Large intestine (tissue), 3 donors: ENCODE measurements at regions not wholly inside any gene's neighbourhood (a gene's known extent, or its start where the extent isn't known, plus 50 kb on each side); places are given as distances from the start of the nearest gene placed in this dataset.
A peak's percentile ranks its signal among the peaks of the same experiment; 100 is the strongest.

ENCODE experiments used
- DNase-seq, 2 donors: peaks; one replicate each; pipeline versions ENCODE4 v3.0.0 to v3.0.0-alpha.2; 2013
- H3K27ac ChIP-seq: one replicate; pipeline ENCODE4 v1.5.1; 2013; ENCODE audit warnings: low read length
- H3K27me3 ChIP-seq: 2 replicates; pipeline ENCODE4 v1.6.1; 2013; ENCODE audit warnings: low read length; ENCODE audit not compliant: control insufficient read depth, insufficient read depth
- H3K36me3 ChIP-seq: 2 replicates; pipeline ENCODE4 v1.6.1; 2013; ENCODE audit warnings: low read length; ENCODE audit not compliant: control insufficient read depth, insufficient read depth
- H3K4me1 ChIP-seq: one replicate; pipeline ENCODE4 v1.6.1; 2013; ENCODE audit warnings: low read length; ENCODE audit not compliant: control insufficient read depth, insufficient read depth
- H3K4me3 ChIP-seq: one replicate; pipeline ENCODE4 v1.5.1; 2013; ENCODE audit warnings: low read length
- H3K9me3 ChIP-seq: one replicate; pipeline ENCODE4 v1.6.1; 2013; ENCODE audit warnings: mild to moderate bottlenecking, low read depth, low read length, moderate library complexity; ENCODE audit not compliant: control insufficient read depth
- WGBS: methylation state at CpG from one replicate; pipeline ENCODE4 v1.1.5; 2013; ENCODE audit warnings: low lambda C conversion rate; ENCODE audit not compliant: insufficient coverage; 5-methylcytosine and 5-hydroxymethylcytosine counted together

DNA sequence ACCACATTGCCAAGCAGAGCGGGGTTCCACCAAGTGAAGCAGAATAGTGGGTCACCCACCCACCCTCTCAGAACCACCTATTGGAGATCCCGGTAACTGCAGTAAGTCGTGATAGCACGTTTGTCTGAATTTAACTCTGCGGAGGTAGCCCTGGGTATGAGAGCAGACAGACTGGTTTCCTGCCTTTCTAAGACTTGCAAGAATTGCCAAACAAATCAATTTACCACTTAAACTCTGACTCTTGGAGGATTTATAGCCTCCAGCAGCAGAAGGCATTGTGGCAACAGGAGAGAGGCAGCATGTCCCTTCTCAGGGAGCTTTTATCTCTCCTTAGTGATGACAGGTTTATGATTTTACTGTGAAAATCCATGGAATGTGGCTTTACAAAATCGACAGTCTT is 287.9 kb upstream of the FMN2 start:
- no CpG with 5 or more reads among the region's 6 CpGs for WGBS
- H3K4me1 ChIP-seq = no peaks in the 10 kb centered on the region

GRCh38 chr1:239804266-239804665 is 287.4 kb upstream of the FMN2 start:
- H3K27ac ChIP-seq = no peak overlapping the region
- 80% methylated on average over 1 of the region's 4 CpGs for WGBS
- no peak overlapping the region for H3K4me3 ChIP-seq
- no peaks in the 10 kb centered on the region for H3K4me1 ChIP-seq
- no peak for DNase-seq
- no peaks in the 10 kb centered on the region for H3K36me3 ChIP-seq
- no peaks in the 10 kb centered on the region for H3K9me3 ChIP-seq
- H3K27me3 ChIP-seq = no peaks in the 10 kb centered on the region

More for the DNA sequence above, 287.9 kb upstream of the FMN2 start:
- Histone ChIP-seq H3K27ac (no peak overlapping the region), H3K36me3 (no peaks in the 10 kb centered on the region), H3K27me3 (no peaks in the 10 kb centered on the region), H3K9me3 (no peaks in the 10 kb centered on the region), H3K4me3 (no peak overlapping the region)
- DNase-seq = no peak

DNA sequence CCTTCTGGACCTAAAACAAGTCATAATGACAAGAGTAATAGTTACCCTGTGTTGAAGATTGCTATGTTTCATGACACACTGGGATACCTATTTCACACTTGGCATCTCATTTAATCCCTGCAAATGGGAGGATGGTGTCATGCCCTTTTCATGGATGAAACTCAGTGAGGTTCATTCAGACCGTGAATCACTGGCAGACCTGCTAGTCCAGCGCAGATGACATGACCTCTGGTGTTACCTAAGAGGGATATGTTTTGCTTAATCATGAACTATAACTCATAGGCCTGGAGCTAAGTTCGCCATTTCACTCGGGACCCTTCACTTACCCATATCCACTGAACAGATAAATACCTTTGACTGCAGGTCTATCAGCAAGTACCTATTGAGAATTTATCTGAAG is 286.6 kb upstream of the FMN2 start:
- no peaks in the 10 kb centered on the region for H3K9me3 ChIP-seq
- H3K4me1 ChIP-seq = no peaks in the 10 kb centered on the region
- no peak for DNase-seq
- H3K27ac ChIP-seq = no peak overlapping the region
- no peaks in the 10 kb centered on the region for H3K27me3 ChIP-seq
- H3K4me3 ChIP-seq = no peak overlapping the region
- no peaks in the 10 kb centered on the region for H3K36me3 ChIP-seq
- WGBS = 92% methylated on average over 2 of the region's 4 CpGs

- H3K27ac ChIP-seq = no peak overlapping the region
These were observed 285.6 kb upstream of the FMN2 start for GRCh38 chr1:239805851-239806772.

GRCh38 chr1:239806897-239807296 is 284.8 kb upstream of the FMN2 start:
- Histone ChIP-seq H3K4me3 (no peak overlapping the region), H3K4me1 (no peaks in the 10 kb centered on the region), H3K36me3 (no peaks in the 10 kb centered on the region), H3K27ac (no peak overlapping the region), H3K27me3 (no peaks in the 10 kb centered on the region), H3K9me3 (no peaks in the 10 kb centered on the region)
- DNase-seq = no peak
- 100% methylated on average over 2 of the region's 2 CpGs for WGBS

More at GRCh38 chr1:239805851-239806772, 285.6 kb upstream of the FMN2 start:
- no peak for DNase-seq
- WGBS = 90% methylated on average over 3 of the region's 10 CpGs
- H3K4me3 ChIP-seq = no peak overlapping the region
- no peaks in the 10 kb centered on the region for H3K36me3 ChIP-seq
- no peaks in the 10 kb centered on the region for H3K9me3 ChIP-seq
- no peaks in the 10 kb centered on the region for H3K4me1 ChIP-seq
- H3K27me3 ChIP-seq = no peaks in the 10 kb centered on the region

GRCh38 chr1:239807361-239807760 is 284.3 kb upstream of the FMN2 start:
- Histone ChIP-seq H3K27me3 (no peaks in the 10 kb centered on the region), H3K4me1 (no peaks in the 10 kb centered on the region), H3K4me3 (no peak overlapping the region), H3K27ac (no peak overlapping the region), H3K36me3 (no peaks in the 10 kb centered on the region), H3K9me3 (no peaks in the 10 kb centered on the region)
- peak in 1 of 2 donors; percentile 15 for DNase-seq

GRCh38 chr1:239810061-239810481 is 281.6 kb upstream of the FMN2 start:
- Histone ChIP-seq H3K27ac (no peak overlapping the region), H3K4me3 (no peak overlapping the region), H3K9me3 (no peaks in the 10 kb centered on the region), H3K36me3 (no peaks in the 10 kb centered on the region), H3K4me1 (no peaks in the 10 kb centered on the region), H3K27me3 (no peaks in the 10 kb centered on the region)
- no peak for DNase-seq
- no CpG with 5 or more reads among the region's 8 CpGs for WGBS

- no peak overlapping the region for H3K27ac ChIP-seq
- WGBS = no CpG with 5 or more reads among the region's 7 CpGs
These were observed 280.3 kb upstream of the FMN2 start for GRCh38 chr1:239811211-239811885.

GRCh38 chr1:239812580-239812979 is 279.1 kb upstream of the FMN2 start:
- no CpG with 5 or more reads among the region's 1 CpG for WGBS

More at GRCh38 chr1:239811211-239811885, 280.3 kb upstream of the FMN2 start:
- H3K4me3 ChIP-seq = no peak overlapping the region
- no peaks in the 10 kb centered on the region for H3K9me3 ChIP-seq
- DNase-seq = no peak
- no peaks in the 10 kb centered on the region for H3K36me3 ChIP-seq
- H3K27me3 ChIP-seq = no peaks in the 10 kb centered on the region
- H3K4me1 ChIP-seq = peaks cover 2% of the 10 kb centered on the region

DNA sequence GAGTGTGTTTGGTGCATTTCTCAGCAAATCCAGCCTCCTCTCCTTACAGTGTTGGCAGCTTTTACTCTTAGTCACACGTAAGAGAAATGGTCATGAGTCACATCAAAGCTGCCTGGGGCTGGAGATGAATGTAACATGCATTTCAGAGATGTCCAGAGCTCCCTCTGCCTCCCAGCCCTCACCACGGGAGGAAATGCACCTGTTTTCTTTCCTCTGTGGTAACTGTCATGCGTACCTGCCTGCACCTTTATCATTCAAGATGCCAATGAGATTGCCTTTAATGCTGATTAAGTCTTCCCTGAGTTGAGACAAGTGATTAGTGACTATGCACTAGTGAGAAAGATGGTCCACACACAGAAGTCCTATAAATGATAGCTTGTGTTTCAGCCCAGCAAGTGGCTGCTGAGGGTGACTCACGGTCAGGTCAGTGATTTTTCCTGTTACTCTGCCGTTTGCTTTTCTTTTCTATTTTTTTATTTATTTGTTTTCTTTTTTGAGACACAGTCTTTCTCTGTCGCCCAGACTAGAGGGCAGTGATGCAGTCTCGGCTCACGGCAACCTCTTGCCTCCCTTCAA is 277.3 kb upstream of the FMN2 start:
- Histone ChIP-seq H3K9me3 (no peaks in the 10 kb centered on the region), H3K27ac (no peak overlapping the region), H3K4me3 (no peak overlapping the region), H3K36me3 (no peaks in the 10 kb centered on the region), H3K4me1 (peaks cover 7% of the 10 kb centered on the region), H3K27me3 (no peaks in the 10 kb centered on the region)
- 73% methylated on average over 3 of the region's 8 CpGs for WGBS
- no peak for DNase-seq

More at GRCh38 chr1:239812580-239812979, 279.1 kb upstream of the FMN2 start:
- H3K27me3 ChIP-seq = no peaks in the 10 kb centered on the region
- H3K27ac ChIP-seq = no peak overlapping the region
- H3K4me3 ChIP-seq = no peak overlapping the region
- H3K4me1 ChIP-seq = peaks cover 7% of the 10 kb centered on the region
- H3K9me3 ChIP-seq = no peaks in the 10 kb centered on the region
- H3K36me3 ChIP-seq = no peaks in the 10 kb centered on the region
- DNase-seq = no peak
